ENCODE measurements at regions not wholly inside any gene's neighbourhood (a gene's known extent, or its start where the extent isn't known, plus 50 kb on each side); places are given as distances from the start of the nearest gene placed in this dataset.

DNA sequence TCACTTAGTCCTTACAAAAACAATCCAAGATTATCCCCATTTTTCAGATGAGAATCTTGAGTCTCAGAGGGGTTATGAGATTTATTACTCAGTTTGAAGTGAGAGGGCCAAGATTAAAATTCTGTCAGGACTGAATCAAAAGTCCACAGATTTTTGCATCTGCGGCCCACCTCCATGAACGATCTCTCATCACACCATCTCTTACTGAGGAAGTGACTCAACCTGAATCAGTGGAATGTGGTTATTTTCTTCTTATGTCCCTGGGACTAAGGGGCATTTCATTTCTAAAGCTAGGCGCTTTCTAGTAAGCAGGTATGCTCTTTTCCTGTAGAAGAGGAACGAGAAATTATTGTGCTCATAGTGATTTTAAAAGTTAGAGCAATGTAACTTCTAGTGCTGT lies 360.3 kb upstream of the SPHKAP start:
- no peak for DNase-seq (ENCODE audit: low read depth, low spot score)
- intact Hi-C loops (cut with micrococcal nuclease), result no loop called here
- no peak overlapping the region for H3K4me3 ChIP-seq (replicated peaks in 1 of 3; ENCODE audit: insufficient read depth in 1 of 3, low read depth in 1 of 3, low read length in 3 of 3)
- POLR2A ChIA-PET, result no interaction called here
- no peaks in the 10 kb centered on the region for H4K20me1 ChIP-seq (replicated peaks; ENCODE audit: control insufficient read depth, extremely low read depth, insufficient read depth, low read length)
- peaks cover 2% of the 10 kb centered on the region for H3K9me3 ChIP-seq (replicated peaks; ENCODE audit: control insufficient read depth, insufficient read depth, low read length)
- no peaks in the 10 kb centered on the region for H3K27me3 ChIP-seq (ENCODE audit: control insufficient read depth in 2 of 2, insufficient read depth in 2 of 2, low read length in 2 of 2)
- no peak overlapping the region for H3K4me2 ChIP-seq (ENCODE audit: insufficient read depth, low read length)
- H2AFZ ChIP-seq (ENCODE audit: low read depth, low read length), result no peak overlapping the region
- H3K27ac ChIP-seq (ENCODE audit: insufficient read depth, low read depth, low read length), result no peak overlapping the region
- CTCF ChIA-PET, result no interaction called here
- no peaks in the 10 kb centered on the region for H3K36me3 ChIP-seq (ENCODE audit: control insufficient read depth in 2 of 2, extremely low read depth in 1 of 2, insufficient read depth in 2 of 2, low read length in 2 of 2)
- no peak overlapping the region for H3K9ac ChIP-seq (replicated peaks; ENCODE audit: extremely low read depth, insufficient read depth, low read length)
- H3K4me1 ChIP-seq (ENCODE audit: control insufficient read depth, extremely low read depth, insufficient read depth, low read length), result no peaks in the 10 kb centered on the region
- FAIRE-seq, result no peak
- no peaks in the 10 kb centered on the region for H3K9me1 ChIP-seq (replicated peaks; ENCODE audit: control insufficient read depth, extremely low read depth, insufficient read depth, low read length)
- H3K79me2 ChIP-seq (ENCODE audit: control insufficient read depth, insufficient read depth, low read length), result no peaks in the 10 kb centered on the region
- no TSS peak for BruUV-seq (replicated peaks)
- dilution Hi-C loops (cut with MboI; ENCODE audit: extremely low pct_ligation_motif_present, low sequenced_read_pairs), result no loop called here
- no peak for TF ChIP-seq GATA2 (IDR thresholded peaks at IDR 0.05; ENCODE audit: insufficient read depth, insufficient read length, low read depth, low read length)
- TF ChIP-seq MYC (IDR thresholded peaks at IDR 0.05; ENCODE audit: low read depth, low read length), result no peak
- TF ChIP-seq JUN (IDR thresholded peaks at IDR 0.05; ENCODE audit: borderline replicate concordance, insufficient read depth, insufficient read length, low read depth), result no peak
- TF ChIP-seq POLR2A (IDR thresholded peaks at IDR 0.05; ENCODE audit: low read depth, low read length), result no peak

DNA sequence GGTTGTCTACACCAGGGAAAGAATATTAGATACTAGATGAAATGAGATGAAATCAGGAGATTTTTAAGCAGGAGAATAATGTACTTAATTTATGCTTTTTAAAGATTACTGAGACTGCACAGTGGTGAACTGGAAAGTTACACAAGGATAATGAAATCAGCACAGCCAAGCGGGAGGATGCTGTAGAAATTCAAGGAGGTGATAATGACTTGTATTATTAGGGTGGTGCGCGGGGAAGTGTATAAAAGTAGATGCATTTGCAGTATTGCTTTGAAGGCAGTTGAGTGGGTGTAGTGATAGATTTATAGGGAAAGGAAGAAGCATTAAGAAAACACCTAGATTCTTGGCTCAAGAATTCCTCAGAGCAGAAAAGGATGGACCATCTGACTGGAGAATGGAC lies 359.5 kb upstream of the SPHKAP start:
- no peaks in the 10 kb centered on the region for H3K4me1 ChIP-seq (ENCODE audit: control insufficient read depth, extremely low read depth, insufficient read depth, low read length)

More for the DNA sequence above, 359.5 kb upstream of the SPHKAP start:
- DNase-seq (ENCODE audit: low read depth, low spot score) (no peak), FAIRE-seq (no peak)
- ChIA-PET POLR2A (no interaction called here), CTCF (no interaction called here)
- H3K9me1 ChIP-seq (replicated peaks; ENCODE audit: control insufficient read depth, extremely low read depth, insufficient read depth, low read length), result no peaks in the 10 kb centered on the region
- no peaks in the 10 kb centered on the region for H3K27me3 ChIP-seq (ENCODE audit: control insufficient read depth in 2 of 2, insufficient read depth in 2 of 2, low read length in 2 of 2)
- H3K36me3 ChIP-seq (ENCODE audit: control insufficient read depth in 2 of 2, extremely low read depth in 1 of 2, insufficient read depth in 2 of 2, low read length in 2 of 2), result no peaks in the 10 kb centered on the region
- H2AFZ ChIP-seq (ENCODE audit: low read depth, low read length), result no peak overlapping the region
- BruUV-seq (replicated peaks), result no TSS peak
- dilution Hi-C loops (cut with MboI; ENCODE audit: extremely low pct_ligation_motif_present, low sequenced_read_pairs), result no loop called here
- H4K20me1 ChIP-seq (replicated peaks; ENCODE audit: control insufficient read depth, extremely low read depth, insufficient read depth, low read length), result no peaks in the 10 kb centered on the region
- H3K9me3 ChIP-seq (replicated peaks; ENCODE audit: control insufficient read depth, insufficient read depth, low read length), result peaks cover 2% of the 10 kb centered on the region
- no peak overlapping the region for H3K27ac ChIP-seq (ENCODE audit: insufficient read depth, low read depth, low read length)
- no peak overlapping the region for H3K4me3 ChIP-seq (replicated peaks in 1 of 3; ENCODE audit: insufficient read depth in 1 of 3, low read depth in 1 of 3, low read length in 3 of 3)
- no peak overlapping the region for H3K4me2 ChIP-seq (ENCODE audit: insufficient read depth, low read length)
- intact Hi-C loops (cut with micrococcal nuclease), result no loop called here
- H3K79me2 ChIP-seq (ENCODE audit: control insufficient read depth, insufficient read depth, low read length), result no peaks in the 10 kb centered on the region
- no peak for TF ChIP-seq GATA2 (IDR thresholded peaks at IDR 0.05; ENCODE audit: insufficient read depth, insufficient read length, low read depth, low read length)
- TF ChIP-seq, protein P1, sequence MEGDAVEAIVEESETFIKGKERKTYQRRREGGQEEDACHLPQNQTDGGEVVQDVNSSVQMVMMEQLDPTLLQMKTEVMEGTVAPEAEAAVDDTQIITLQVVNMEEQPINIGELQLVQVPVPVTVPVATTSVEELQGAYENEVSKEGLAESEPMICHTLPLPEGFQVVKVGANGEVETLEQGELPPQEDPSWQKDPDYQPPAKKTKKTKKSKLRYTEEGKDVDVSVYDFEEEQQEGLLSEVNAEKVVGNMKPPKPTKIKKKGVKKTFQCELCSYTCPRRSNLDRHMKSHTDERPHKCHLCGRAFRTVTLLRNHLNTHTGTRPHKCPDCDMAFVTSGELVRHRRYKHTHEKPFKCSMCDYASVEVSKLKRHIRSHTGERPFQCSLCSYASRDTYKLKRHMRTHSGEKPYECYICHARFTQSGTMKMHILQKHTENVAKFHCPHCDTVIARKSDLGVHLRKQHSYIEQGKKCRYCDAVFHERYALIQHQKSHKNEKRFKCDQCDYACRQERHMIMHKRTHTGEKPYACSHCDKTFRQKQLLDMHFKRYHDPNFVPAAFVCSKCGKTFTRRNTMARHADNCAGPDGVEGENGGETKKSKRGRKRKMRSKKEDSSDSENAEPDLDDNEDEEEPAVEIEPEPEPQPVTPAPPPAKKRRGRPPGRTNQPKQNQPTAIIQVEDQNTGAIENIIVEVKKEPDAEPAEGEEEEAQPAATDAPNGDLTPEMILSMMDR (IDR thresholded peaks at IDR 0.05; ENCODE audit: extremely low read depth in 1 of 2, insufficient read depth in 1 of 2, low read depth in 1 of 2, low read length in 2 of 2), result no peak
- no peak for TF ChIP-seq MYC (IDR thresholded peaks at IDR 0.05; ENCODE audit: low read depth, low read length)
- TF ChIP-seq, protein P2, sequence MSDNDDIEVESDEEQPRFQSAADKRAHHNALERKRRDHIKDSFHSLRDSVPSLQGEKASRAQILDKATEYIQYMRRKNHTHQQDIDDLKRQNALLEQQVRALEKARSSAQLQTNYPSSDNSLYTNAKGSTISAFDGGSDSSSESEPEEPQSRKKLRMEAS (IDR thresholded peaks at IDR 0.05; ENCODE audit: insufficient read depth, insufficient read length), result no peak
- TF ChIP-seq EZH2 (IDR thresholded peaks at IDR 0.05; ENCODE audit: borderline replicate concordance, low read depth, low read length, severe bottlenecking), result no peak
- no peak for TF ChIP-seq POLR2A (IDR thresholded peaks at IDR 0.05; ENCODE audit: low read depth, low read length)
- TF ChIP-seq POLR2AphosphoS5 (IDR thresholded peaks at IDR 0.05; ENCODE audit: insufficient read depth, low read depth, low read length), result no peak
- no peak for TF ChIP-seq JUN (IDR thresholded peaks at IDR 0.05; ENCODE audit: borderline replicate concordance, insufficient read depth, insufficient read length, low read depth)
- no peak for TF ChIP-seq FOS (IDR thresholded peaks at IDR 0.05; ENCODE audit: borderline replicate concordance, insufficient read depth, low read length)
- H3K9ac ChIP-seq (replicated peaks; ENCODE audit: extremely low read depth, insufficient read depth, low read length), result no peak overlapping the region

Data from endothelial cell of umbilical vein (primary cell).